ENCODE measurements at regions not wholly inside any gene's neighbourhood (a gene's known extent, or its start where the extent isn't known, plus 50 kb on each side); places are given as distances from the start of the nearest gene placed in this dataset.

DNA sequence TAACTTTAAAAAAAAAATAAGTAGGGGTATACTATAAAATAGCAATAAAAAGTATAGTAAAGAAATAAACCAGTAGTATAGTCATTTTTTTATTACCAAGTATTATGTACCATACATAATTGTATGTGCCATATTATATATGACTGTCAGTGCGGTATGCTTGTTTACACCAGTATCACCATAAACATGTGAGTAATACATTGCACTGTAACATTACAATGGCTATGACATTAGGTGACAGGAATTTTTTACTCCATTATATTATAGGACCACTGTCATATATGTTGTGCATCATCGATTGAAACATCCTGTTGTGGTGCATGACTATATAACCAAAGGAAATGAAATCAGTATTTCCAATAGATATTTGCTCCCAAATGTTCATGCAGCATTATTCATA, 176.9 kb upstream of the ARHGAP24 start:
- TF ChIP-seq EZH2phosphoT487 (IDR thresholded peaks at IDR 0.05; ENCODE audit: insufficient read depth, low read depth) (no peak), EZH2 (IDR thresholded peaks at IDR 0.05; ENCODE audit: insufficient read depth, poor library complexity, severe bottlenecking) (no peak)
